H1 (cell line): ENCODE measurements at regions not wholly inside any gene's neighbourhood (a gene's known extent, or its start where the extent isn't known, plus 50 kb on each side); places are given as distances from the start of the nearest gene placed in this dataset.

Experiments
- CTCF ChIA-PET: fragments of 300-600 bp; sonication (Branson Sonifier 250); formaldehyde crosslinking; loops from one replicate; lab custom pipeline; 2021; ENCODE audit not compliant: partially characterized antibody; lab: Charles Lee
- POLR2A ChIA-PET: fragments of 300-600 bp; sonication (Branson Sonifier 250); formaldehyde crosslinking; loops from one replicate; lab custom pipeline; 2021; ENCODE audit warnings: inconsistent platforms; ENCODE audit not compliant: partially characterized antibody; lab: Charles Lee
- DNase-seq, 2 experiments: peaks; one replicate each; pipeline versions ENCODE4 v3.0.0 to v3.0.0-alpha.2; 2010 to 2022; ENCODE audit warnings: low spot score in 2 of 2, low read depth in 1 of 2, mixed read lengths in 1 of 2
- FAIRE-seq: peaks from 2 replicates; lab custom pipeline; 2011; peaks lifted over from hg19 to GRCh38; lab: Jason Lieb, UNC
- H2AFZ ChIP-seq: 2 replicates; pipeline ENCODE4 v1.8.1; 2012; ENCODE audit warnings: low read length, inconsistent platforms
- H2AK5ac ChIP-seq: 2 replicates; pipeline ENCODE4 v1.6.1; 2013; ENCODE audit warnings: low read depth, low read length
- H2BK120ac ChIP-seq: replicated peaks from 2 replicates; pipeline ENCODE3; 2013; ENCODE audit warnings: low read depth, low read length, inconsistent platforms
- H2BK12ac ChIP-seq: 2 replicates; pipeline ENCODE4 v1.6.1; 2013; ENCODE audit warnings: low read depth, low read length
- H2BK15ac ChIP-seq: 2 replicates; pipeline ENCODE4 v1.6.1; 2013; ENCODE audit warnings: low read length
- H2BK20ac ChIP-seq: 2 replicates; pipeline ENCODE4 v1.6.1; 2013; ENCODE audit warnings: low read length
- H2BK5ac ChIP-seq: 2 replicates; pipeline ENCODE4 v1.6.1; 2013; ENCODE audit warnings: low read depth, low read length
- H3K14ac ChIP-seq: 2 replicates; pipeline ENCODE4 v1.6.1; 2013; ENCODE audit warnings: inconsistent platforms; ENCODE audit not compliant: insufficient read length
- H3K18ac ChIP-seq: 2 replicates; pipeline ENCODE4 v1.6.1; 2013; ENCODE audit warnings: low read length; ENCODE audit errors: extremely low read depth
- H3K23ac ChIP-seq: 2 replicates; pipeline ENCODE4 v1.6.1; 2013; ENCODE audit warnings: inconsistent platforms; ENCODE audit not compliant: insufficient read length
- H3K23me2 ChIP-seq: 2 replicates; pipeline ENCODE4 v1.6.1; 2013; ENCODE audit warnings: low read depth, low read length
- H3K27ac ChIP-seq: 2 replicates; pipeline ENCODE4 v1.6.1; 2011; ENCODE audit warnings: low read depth, low read length, inconsistent platforms
- H3K27me3 ChIP-seq, 4 experiments: replicated peaks in 1 of 4; 1 replicate in 1 of 4; 2 replicates in 3 of 4; pipeline versions ENCODE4 v1.6.1 to v1.8.1; 2011 to 2013; ENCODE audit warnings: low read length in 3 of 4, mild to moderate bottlenecking in 3 of 4, inconsistent platforms in 2 of 4, mixed read lengths in 2 of 4, moderate library complexity in 1 of 4; ENCODE audit not compliant: control insufficient read depth in 3 of 4, insufficient read depth in 3 of 4; ENCODE audit errors: extremely low read depth in 1 of 4
- H3K36me3 ChIP-seq, 4 experiments: 2 replicates each; pipeline versions ENCODE4 v1.6.1 to v1.8.1; 2011 to 2013; ENCODE audit warnings: mild to moderate bottlenecking in 4 of 4, low read length in 3 of 4, moderate library complexity in 2 of 4, control low read depth in 1 of 4, inconsistent platforms in 1 of 4; ENCODE audit not compliant: insufficient read depth in 4 of 4, control insufficient read depth in 2 of 4
- H3K4ac ChIP-seq: replicated peaks from 2 replicates; pipeline ENCODE3; 2013; ENCODE audit warnings: low read length, low read depth, mixed read lengths, inconsistent platforms; ENCODE audit not compliant: insufficient read length
- H3K4me1 ChIP-seq, 4 experiments: replicated peaks in 1 of 4; 1 replicate in 1 of 4; 2 replicates in 3 of 4; pipeline versions ENCODE4 v1.6.1 to v1.8.1; 2011 to 2013; ENCODE audit warnings: low read length in 3 of 4, inconsistent platforms in 2 of 4, mixed read lengths in 1 of 4; ENCODE audit not compliant: insufficient read depth in 4 of 4, control insufficient read depth in 3 of 4
- H3K4me2 ChIP-seq, 2 experiments: 2 replicates each; pipeline versions ENCODE4 v1.6.1 to v1.8.1; 2011 to 2013; ENCODE audit warnings: low read depth in 2 of 2, low read length in 2 of 2, control low read depth in 1 of 2, inconsistent platforms in 1 of 2, mild to moderate bottlenecking in 1 of 2; ENCODE audit not compliant: insufficient read depth in 1 of 2
- H3K4me3 ChIP-seq, 4 experiments: fragments of 200-600, 300-600 bp in 1 of 4; sonication (generic), shearing (Covaris generic), sonication (Bioruptor Twin) in 1 of 4; 2 replicates each; pipeline versions ENCODE4 v1.5.1 to v1.8.1; 2011 to 2016; ENCODE audit warnings: low read length in 4 of 4, low read depth in 3 of 4, control low read depth in 2 of 4, inconsistent platforms in 2 of 4, mild to moderate bottlenecking in 2 of 4, mixed read lengths in 1 of 4, moderate library complexity in 1 of 4; ENCODE audit not compliant: insufficient read depth in 2 of 4; ENCODE audit errors: extremely low read depth in 1 of 4
- H3K56ac ChIP-seq: replicated peaks from 2 replicates; pipeline ENCODE3; 2013; ENCODE audit warnings: low read depth, mild to moderate bottlenecking, mixed read lengths, low read length, inconsistent platforms; ENCODE audit not compliant: insufficient read length
- H3K79me1 ChIP-seq: 2 replicates; pipeline ENCODE4 v1.6.1; 2013; ENCODE audit warnings: low read depth, low read length, control low read depth
- H3K79me2 ChIP-seq, 2 experiments: 2 replicates each; pipeline versions ENCODE4 v1.6.1 to v1.8.1; 2012 to 2013; ENCODE audit warnings: low read length in 2 of 2, mild to moderate bottlenecking in 2 of 2, inconsistent platforms in 1 of 2; ENCODE audit not compliant: insufficient read depth in 2 of 2, control insufficient read depth in 1 of 2
- H3K9ac ChIP-seq, 4 experiments: replicated peaks in 1 of 4; 1 replicate in 1 of 4; 2 replicates in 3 of 4; pipeline versions ENCODE4 v1.6.1 to v1.8.1; 2011 to 2013; ENCODE audit warnings: low read depth in 3 of 4, low read length in 3 of 4, control low read depth in 2 of 4, mild to moderate bottlenecking in 2 of 4, moderate library complexity in 2 of 4, inconsistent platforms in 1 of 4; ENCODE audit errors: extremely low read depth in 1 of 4
- H3K9me3 ChIP-seq, 2 experiments: 2 replicates each; pipeline versions ENCODE4 v1.6.1 to v1.8.1; 2012 to 2013; ENCODE audit warnings: mild to moderate bottlenecking in 2 of 2, moderate library complexity in 2 of 2, control low read depth in 1 of 2, inconsistent platforms in 1 of 2, low read depth in 1 of 2, low read length in 1 of 2, mixed read lengths in 1 of 2; ENCODE audit not compliant: insufficient read depth in 2 of 2
- H4K20me1 ChIP-seq, 2 experiments: replicated peaks in 1 of 2; 2 replicates each; pipeline versions ENCODE3 to v1.8.1; 2011 to 2013; ENCODE audit warnings: inconsistent platforms in 2 of 2, low read length in 2 of 2, mild to moderate bottlenecking in 1 of 2; ENCODE audit not compliant: insufficient read depth in 2 of 2, control insufficient read depth in 1 of 2
- H4K5ac ChIP-seq: 2 replicates; pipeline ENCODE4 v1.6.1; 2013; ENCODE audit warnings: low read length, low read depth, mixed read lengths, inconsistent platforms; ENCODE audit not compliant: insufficient read length
- H4K8ac ChIP-seq: 2 replicates; pipeline ENCODE4 v1.8.0; 2013; ENCODE audit warnings: mild to moderate bottlenecking, moderate library complexity, low read length, inconsistent platforms; ENCODE audit not compliant: insufficient read depth; ENCODE audit errors: extremely low read depth
- H4K91ac ChIP-seq: replicated peaks from 2 replicates; pipeline ENCODE3; 2013; ENCODE audit warnings: low read length, mixed read lengths, inconsistent platforms; ENCODE audit not compliant: insufficient read length
- RNF2 ChIP-seq: fragments of 200-900, 300-1000 bp; sonication (generic); IDR thresholded peaks from 2 replicates; pipeline ENCODE4 v1.7.1; 2016; ENCODE audit warnings: borderline replicate concordance, low read depth, mild to moderate bottlenecking, antibody characterized with exemption, low read length; ENCODE audit not compliant: poor library complexity, severe bottlenecking; ENCODE audit errors: missing control alignments
- SUZ12 ChIP-seq: fragments of 200-600 bp; sonication (generic); IDR thresholded peaks from 2 replicates; pipeline ENCODE4 v1.6.1; 2012; ENCODE audit warnings: mild to moderate bottlenecking, inconsistent platforms, low read length, moderate library complexity, mixed read lengths
- TEAD4 ChIP-seq: IDR thresholded peaks from 2 replicates; pipeline ENCODE4 v1.6.1; 2012; ENCODE audit warnings: low read depth, low read length, inconsistent platforms, mixed read lengths
- WGBS, 2 experiments: shearing (Covaris generic) in 1 of 2; methylation state at CpG; one replicate each; pipeline versions ENCODE4 v1.1.6 to v1.1.7; 2013 to 2015; ENCODE audit warnings: low lambda C conversion rate in 2 of 2, mixed read lengths in 2 of 2, inconsistent platforms in 1 of 2, low coverage in 1 of 2, missing lambda C conversion rate in 1 of 2; ENCODE audit not compliant: insufficient replicate concordance in 2 of 2, insufficient coverage in 1 of 2, insufficient read length in 1 of 2; ENCODE audit errors: extremely low coverage in 1 of 2, missing lambda C conversion rate in 1 of 2; 5-methylcytosine and 5-hydroxymethylcytosine counted together

DNA sequence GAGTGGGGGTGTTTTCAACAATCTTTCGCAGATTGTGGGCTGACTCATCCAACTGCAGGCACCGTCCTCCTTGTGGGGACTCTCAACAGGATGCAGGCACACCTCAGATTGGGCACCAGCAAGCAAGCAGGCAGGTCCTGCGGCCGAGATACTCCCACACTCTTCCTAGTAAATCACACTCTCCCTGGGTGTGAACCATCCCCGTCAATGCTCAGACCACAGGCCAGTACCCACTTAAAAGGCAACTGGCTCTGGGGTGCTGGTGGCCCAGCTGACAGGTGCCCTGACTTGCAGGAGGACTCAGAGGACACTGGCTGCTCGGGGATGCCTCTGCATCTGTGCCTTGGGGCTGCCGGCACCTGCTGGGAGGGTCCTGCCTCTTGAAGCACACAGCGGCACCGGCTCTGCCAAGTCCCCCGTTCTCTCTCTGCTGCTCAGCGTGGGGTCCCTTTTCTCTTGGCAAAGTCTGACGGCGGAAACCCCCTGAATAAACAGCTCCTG is 282.5 kb downstream of the CTTN start:
- no peak overlapping the region for H2BK12ac ChIP-seq
- no peaks in the 10 kb centered on the region for H3K27me3 ChIP-seq
- no peaks in the 10 kb centered on the region for H3K79me2 ChIP-seq
- FAIRE-seq = no peak
- H3K4me1 ChIP-seq = peaks cover 0 to 9% (median 3%) of the 10 kb centered on the region in 4 experiments; a peak in 1 of 7 replicates
- TF ChIP-seq SUZ12 (no peak), RNF2 (no peak), TEAD4 (no peak)
- DNase-seq = no peak
- H3K56ac ChIP-seq = no peak overlapping the region
- no peaks in the 10 kb centered on the region for H3K79me1 ChIP-seq
- H2BK5ac ChIP-seq = no peak overlapping the region
- H3K23ac ChIP-seq = no peak overlapping the region
- H2AFZ ChIP-seq = no peak overlapping the region
- H3K9ac ChIP-seq = no peak overlapping the region; a peak in 1 of 7 replicates
- H3K27ac ChIP-seq = no peak overlapping the region
- peaks cover 0 to 5% of the 10 kb centered on the region in 2 experiments for H4K20me1 ChIP-seq
- no peak overlapping the region for H4K5ac ChIP-seq
- H2AK5ac ChIP-seq = no peak overlapping the region
- ChIA-PET CTCF (no interaction called here), POLR2A (no interaction called here)
- H4K91ac ChIP-seq = no peak overlapping the region
- no peak overlapping the region for H3K4ac ChIP-seq
- no peak overlapping the region for H2BK120ac ChIP-seq
- no peak overlapping the region for H2BK20ac ChIP-seq
- H3K4me2 ChIP-seq = no peak overlapping the region
- no peaks in the 10 kb centered on the region for H3K36me3 ChIP-seq
- WGBS, 2 experiments = 90% methylated on average over 13 of the region's 13 CpGs; no CpG with 5 or more reads in 1 of the 2 experiments
- no peak overlapping the region for H3K18ac ChIP-seq
- no peak overlapping the region for H3K4me3 ChIP-seq
- no peak overlapping the region for H2BK15ac ChIP-seq
- no peaks in the 10 kb centered on the region for H3K9me3 ChIP-seq
- H4K8ac ChIP-seq = no peak overlapping the region; the same call in 1 of the 2 replicates
- H3K14ac ChIP-seq = no peak overlapping the region
- H3K23me2 ChIP-seq = no peaks in the 10 kb centered on the region; the same call in 1 of the 2 replicates
